ENCODE measurements at regions not wholly inside any gene's neighbourhood (a gene's known extent, or its start where the extent isn't known, plus 50 kb on each side); places are given as distances from the start of the nearest gene placed in this dataset.

GRCh38 chr6:9878535-9878934, 536.3 kb downstream of the TFAP2A start:
- no peak overlapping the region for H3K9ac ChIP-seq (ENCODE audit: low read depth, low read length)
- no peak overlapping the region for H4K8ac ChIP-seq (ENCODE audit: low read depth in 2 of 2, low read length in 2 of 2)
- H3K9me1 ChIP-seq (ENCODE audit: insufficient read depth, low read length): no peaks in the 10 kb centered on the region
- H2BK15ac ChIP-seq (ENCODE audit: low read depth, low read length): no peak overlapping the region
- H3K79me1 ChIP-seq (ENCODE audit: low read depth in 1 of 2, low read length in 2 of 2): no peaks in the 10 kb centered on the region
- no peak overlapping the region for H3K18ac ChIP-seq (ENCODE audit: low read depth, low read length)
- H3K14ac ChIP-seq (replicated peaks; ENCODE audit: low read depth, low read length): no peak overlapping the region
- no peak overlapping the region for H2BK120ac ChIP-seq (ENCODE audit: low read depth, low read length)
- no CpG with 5 or more reads among the region's 1 CpG for WGBS, 2 experiments (ENCODE audit: extremely low coverage in 2 of 2, insufficient read length in 1 of 2)
- H3K36me3 ChIP-seq (ENCODE audit: control insufficient read depth, insufficient read depth, low read length): no peaks in the 10 kb centered on the region
- no peak overlapping the region for H2BK20ac ChIP-seq (ENCODE audit: low read depth, low read length)
- no peak overlapping the region for H3K56ac ChIP-seq (ENCODE audit: extremely low read depth, insufficient read depth, low read length)
- no peak overlapping the region for H4K91ac ChIP-seq (ENCODE audit: insufficient read depth, low read depth, low read length)
- no peak overlapping the region for H3K4ac ChIP-seq (ENCODE audit: low read depth, low read length)
- in situ Hi-C loops (cut with MboI; ENCODE audit: low sequenced_read_pairs): no loop called here
- BruUV-seq (replicated peaks): no TSS peak
- no peak for ATAC-seq (ENCODE audit: low read depth)
- H3K4me2 ChIP-seq (ENCODE audit: low read depth, low read length): no peak overlapping the region
- intact Hi-C loops (cut with micrococcal nuclease): no loop called here
- no peak overlapping the region for H4K5ac ChIP-seq (ENCODE audit: low read depth, low read length)
- DNase-seq: no peak
- no peak overlapping the region for H2AK9ac ChIP-seq (replicated peaks; ENCODE audit: low read depth, low read length, poor library complexity)
- no peak overlapping the region for H3K27ac ChIP-seq (ENCODE audit: insufficient read depth, low read length)
- H2AK5ac ChIP-seq (ENCODE audit: low read depth, low read length): no peak overlapping the region
- no peak overlapping the region for H2AFZ ChIP-seq (replicated peaks; ENCODE audit: low read length, poor library complexity)
- no peaks in the 10 kb centered on the region for H4K20me1 ChIP-seq (ENCODE audit: insufficient read depth, low read length)
- dilution Hi-C loops (cut with HindIII; ENCODE audit: low sequenced_read_pairs, unreplicated experiment): no loop called here
- no peaks in the 10 kb centered on the region for H3K4me1 ChIP-seq (ENCODE audit: control insufficient read depth, insufficient read depth, low read length)
- peaks cover 6% of the 10 kb centered on the region; the same call in 1 of the 2 replicates for H3K9me3 ChIP-seq (ENCODE audit: control insufficient read depth, insufficient read depth, low read length)
- H3K27me3 ChIP-seq (ENCODE audit: control insufficient read depth, insufficient read depth, low read length): no peaks in the 10 kb centered on the region
- no peak overlapping the region for H3K4me3 ChIP-seq (ENCODE audit: insufficient read depth, low read depth, low read length)
- no peak overlapping the region for H2BK5ac ChIP-seq (ENCODE audit: low read depth, low read length, poor library complexity, severe bottlenecking)
- ChIA-PET POLR2A (ENCODE audit: unreplicated experiment) (no interaction called here), CTCF (no interaction called here)
- H3K23ac ChIP-seq (ENCODE audit: low read depth, low read length): no peak overlapping the region
- TF ChIP-seq MAZ (IDR thresholded peaks at IDR 0.05; ENCODE audit: borderline replicate concordance, low read depth, low read length) (no peak), POLR2A (IDR thresholded peaks at IDR 0.05; ENCODE audit: low read depth, low read length) (no peak), MXI1 (IDR thresholded peaks at IDR 0.05; ENCODE audit: borderline replicate concordance, low read depth, low read length) (no peak), CEBPB (IDR thresholded peaks at IDR 0.05; ENCODE audit: low read depth, low read length) (no peak), USF2 (IDR thresholded peaks at IDR 0.05; ENCODE audit: low read depth, low read length) (no peak), MAFK (IDR thresholded peaks at IDR 0.05; ENCODE audit: low read depth, low read length) (no peak), RCOR1 (IDR thresholded peaks at IDR 0.05; ENCODE audit: insufficient replicate concordance, low read length) (no peak), NFE2L2 (IDR thresholded peaks at IDR 0.05; ENCODE audit: low read depth, low read length) (no peak), CHD1 (IDR thresholded peaks at IDR 0.05; ENCODE audit: low read depth, low read length) (no peak), FOS (IDR thresholded peaks at IDR 0.05; ENCODE audit: low read depth, low read length) (no peak)
